ENCODE measurements at regions not wholly inside any gene's neighbourhood (a gene's known extent, or its start where the extent isn't known, plus 50 kb on each side); places are given as distances from the start of the nearest gene placed in this dataset.

DNA sequence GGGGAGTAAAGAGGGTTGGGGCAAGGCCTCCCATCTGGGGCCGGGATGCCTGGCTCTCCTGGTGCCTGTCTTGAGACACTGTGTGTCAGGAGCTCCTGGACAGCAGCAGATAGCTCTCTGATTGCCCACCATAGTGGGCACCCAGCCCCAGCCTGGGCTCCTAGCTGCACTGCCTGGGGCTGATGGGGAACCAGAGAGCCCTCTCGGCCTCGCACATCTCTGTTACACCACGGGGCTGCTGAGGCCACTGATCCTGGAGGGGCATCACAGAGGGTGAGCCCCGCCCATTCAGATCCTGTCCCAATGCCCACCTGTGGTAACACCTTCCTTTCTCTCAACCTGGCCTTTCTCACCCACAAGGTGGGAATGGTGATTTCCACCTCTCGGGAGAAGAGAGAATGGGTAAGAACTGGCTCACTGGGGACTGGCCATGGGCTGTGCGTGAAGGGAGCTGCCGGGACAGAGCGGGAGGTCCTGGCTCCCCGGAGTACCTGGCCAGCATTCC, 135.9 kb downstream of the URI1 start:
- no peak overlapping the region for H2BK120ac ChIP-seq (replicated peaks; ENCODE audit: low read depth, low read length)
- H4K8ac ChIP-seq (ENCODE audit: extremely low read depth, insufficient read depth, low read length) = no peak overlapping the region
- H2BK20ac ChIP-seq (ENCODE audit: low read length) = no peak overlapping the region
- POLR2A ChIA-PET (ENCODE audit: partially characterized antibody) = no interaction called here
- H3K4me2 ChIP-seq (ENCODE audit: insufficient read depth in 1 of 2, low read depth in 2 of 2, low read length in 2 of 2) = no peak overlapping the region
- no peaks in the 10 kb centered on the region for H3K36me3 ChIP-seq (ENCODE audit: control insufficient read depth in 2 of 4, insufficient read depth in 4 of 4, low read length in 3 of 4)
- H3K23ac ChIP-seq (ENCODE audit: insufficient read length) = no peak overlapping the region
- H3K4me1 ChIP-seq (replicated peaks in 1 of 4; ENCODE audit: control insufficient read depth in 3 of 4, insufficient read depth in 4 of 4, low read length in 3 of 4) = no peaks in the 10 kb centered on the region
- no peaks in the 10 kb centered on the region for H3K79me2 ChIP-seq (ENCODE audit: control insufficient read depth in 1 of 2, insufficient read depth in 2 of 2, low read length in 2 of 2)
- FAIRE-seq (no peak), DNase-seq (ENCODE audit: low read depth in 1 of 2, low spot score in 2 of 2) (no peak)
- no peak overlapping the region for H4K5ac ChIP-seq (ENCODE audit: insufficient read length, low read depth, low read length)
- H3K9ac ChIP-seq (replicated peaks in 1 of 4; ENCODE audit: extremely low read depth in 1 of 4, low read depth in 3 of 4, low read length in 3 of 4) = no peak overlapping the region
- no peak overlapping the region for H2BK5ac ChIP-seq (ENCODE audit: low read depth, low read length)
- no peak overlapping the region for H2AFZ ChIP-seq (ENCODE audit: low read length)
- no peaks in the 10 kb centered on the region; a peak in 1 of 7 replicates for H3K27me3 ChIP-seq (replicated peaks in 1 of 4; ENCODE audit: control insufficient read depth in 3 of 4, extremely low read depth in 1 of 4, insufficient read depth in 3 of 4, low read length in 3 of 4)
- H4K91ac ChIP-seq (replicated peaks; ENCODE audit: insufficient read length, low read length) = no peak overlapping the region
- H3K14ac ChIP-seq (ENCODE audit: insufficient read length) = no peak overlapping the region
- no peaks in the 10 kb centered on the region for H4K20me1 ChIP-seq (replicated peaks in 1 of 2; ENCODE audit: control insufficient read depth in 1 of 2, insufficient read depth in 2 of 2, low read length in 2 of 2)
- 94% methylated on average over 8 of the region's 10 CpGs; no CpG with 5 or more reads in 1 of the 2 experiments for WGBS, 2 experiments (ENCODE audit: extremely low coverage in 1 of 2, insufficient coverage in 1 of 2, insufficient read length in 1 of 2, insufficient replicate concordance in 2 of 2, low coverage in 1 of 2, low lambda C conversion rate in 2 of 2, missing lambda C conversion rate in 1 of 2)
- no peak overlapping the region for H3K4me3 ChIP-seq (ENCODE audit: extremely low read depth in 1 of 4, insufficient read depth in 2 of 4, low read depth in 3 of 4, low read length in 4 of 4)
- no peak overlapping the region for H3K27ac ChIP-seq (ENCODE audit: low read depth, low read length)
- no peaks in the 10 kb centered on the region for H3K23me2 ChIP-seq (ENCODE audit: low read depth, low read length)
- CTCF ChIA-PET (ENCODE audit: partially characterized antibody) = interaction anchor here (1.4 kb wide), 1 partner anchor 17 kb away, joined by 3 read pairs; no protein-coding TSS in a partner anchor
- H3K18ac ChIP-seq (ENCODE audit: extremely low read depth, low read length) = no peak overlapping the region
- no peaks in the 10 kb centered on the region for H3K9me3 ChIP-seq (ENCODE audit: insufficient read depth in 2 of 2, low read depth in 1 of 2, low read length in 1 of 2)
- no peak overlapping the region for H3K4ac ChIP-seq (replicated peaks; ENCODE audit: insufficient read length, low read depth, low read length)
- no peak overlapping the region for H2AK5ac ChIP-seq (ENCODE audit: low read depth, low read length)
- no peak overlapping the region for H3K56ac ChIP-seq (replicated peaks; ENCODE audit: insufficient read length, low read depth, low read length)
- H2BK12ac ChIP-seq (ENCODE audit: low read depth, low read length) = no peak overlapping the region
- H2BK15ac ChIP-seq (ENCODE audit: low read length) = no peak overlapping the region
- H3K79me1 ChIP-seq (ENCODE audit: low read depth, low read length) = no peaks in the 10 kb centered on the region
- no peak for TF ChIP-seq POU5F1 (IDR thresholded peaks at IDR 0.05; ENCODE audit: low read depth, low read length)
- TF ChIP-seq BACH1 (IDR thresholded peaks at IDR 0.05; ENCODE audit: low read length) = no peak
- TF ChIP-seq, protein P1, sequence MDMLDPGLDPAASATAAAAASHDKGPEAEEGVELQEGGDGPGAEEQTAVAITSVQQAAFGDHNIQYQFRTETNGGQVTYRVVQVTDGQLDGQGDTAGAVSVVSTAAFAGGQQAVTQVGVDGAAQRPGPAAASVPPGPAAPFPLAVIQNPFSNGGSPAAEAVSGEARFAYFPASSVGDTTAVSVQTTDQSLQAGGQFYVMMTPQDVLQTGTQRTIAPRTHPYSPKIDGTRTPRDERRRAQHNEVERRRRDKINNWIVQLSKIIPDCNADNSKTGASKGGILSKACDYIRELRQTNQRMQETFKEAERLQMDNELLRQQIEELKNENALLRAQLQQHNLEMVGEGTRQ (IDR thresholded peaks at IDR 0.05; ENCODE audit: low read length) = no peak
- TF ChIP-seq JUND (IDR thresholded peaks at IDR 0.05; ENCODE audit: low read length) = no peak
- TF ChIP-seq CBX5 (IDR thresholded peaks at IDR 0.05; ENCODE audit: low read depth, low read length) = no peak
- no peak for TF ChIP-seq SIX5 (IDR thresholded peaks at IDR 0.05; ENCODE audit: low read depth, low read length)
- TF ChIP-seq KDM4A (IDR thresholded peaks at IDR 0.05; ENCODE audit: low read depth, low read length, severe bottlenecking) = no peak
- no peak for TF ChIP-seq ZNF274 (IDR thresholded peaks at IDR 0.05; ENCODE audit: borderline replicate concordance, extremely low read depth, low read length)
- no peak for TF ChIP-seq JUN (IDR thresholded peaks at IDR 0.05; ENCODE audit: low read depth, low read length)
- TF ChIP-seq POLR2A (IDR thresholded peaks at IDR 0.05; ENCODE audit: control extremely low read depth in 1 of 2, low read depth in 2 of 2, low read length in 2 of 2) = no peak
- no peak for TF ChIP-seq NRF1 (IDR thresholded peaks at IDR 0.05; ENCODE audit: low read depth, low read length)
- no peak for TF ChIP-seq EP300 (IDR thresholded peaks at IDR 0.05; ENCODE audit: borderline replicate concordance in 1 of 2, low read depth in 2 of 2, low read length in 2 of 2)
- TF ChIP-seq, protein P2, sequence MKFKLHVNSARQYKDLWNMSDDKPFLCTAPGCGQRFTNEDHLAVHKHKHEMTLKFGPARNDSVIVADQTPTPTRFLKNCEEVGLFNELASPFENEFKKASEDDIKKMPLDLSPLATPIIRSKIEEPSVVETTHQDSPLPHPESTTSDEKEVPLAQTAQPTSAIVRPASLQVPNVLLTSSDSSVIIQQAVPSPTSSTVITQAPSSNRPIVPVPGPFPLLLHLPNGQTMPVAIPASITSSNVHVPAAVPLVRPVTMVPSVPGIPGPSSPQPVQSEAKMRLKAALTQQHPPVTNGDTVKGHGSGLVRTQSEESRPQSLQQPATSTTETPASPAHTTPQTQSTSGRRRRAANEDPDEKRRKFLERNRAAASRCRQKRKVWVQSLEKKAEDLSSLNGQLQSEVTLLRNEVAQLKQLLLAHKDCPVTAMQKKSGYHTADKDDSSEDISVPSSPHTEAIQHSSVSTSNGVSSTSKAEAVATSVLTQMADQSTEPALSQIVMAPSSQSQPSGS (IDR thresholded peaks at IDR 0.05; ENCODE audit: low read length) = no peak

Data from H1 (cell line).